ENCODE measurements at regions not wholly inside any gene's neighbourhood (a gene's known extent, or its start where the extent isn't known, plus 50 kb on each side); places are given as distances from the start of the nearest gene placed in this dataset.

- WGBS, 2 experiments (ENCODE audit: insufficient coverage in 1 of 2, insufficient read length in 1 of 2): 88 to 100% methylated on average over 2 to 8 of the region's 10 CpGs
- Mint-ChIP-seq H3K4me3 (no peak overlapping the region), H3K27ac (peak overlapping the region; percentile 81), H3K27me3 (ENCODE audit: insufficient read depth) (no peaks in the 10 kb centered on the region), H3K9me3 (no peaks in the 10 kb centered on the region), H3K36me3 (ENCODE audit: low read depth) (peaks cover under 1% of the 10 kb centered on the region), H3K4me1 (peaks cover 17% of the 10 kb centered on the region)
- DNase-seq: peak; percentile 45
- peaks cover 9% of the 10 kb centered on the region for H3K4me1 ChIP-seq (ENCODE audit: control insufficient read depth, insufficient read depth, low read length)
- no peak overlapping the region for H3K9ac ChIP-seq (ENCODE audit: extremely low read depth, low read length, poor library complexity, severe bottlenecking)
- no peaks in the 10 kb centered on the region for H3K36me3 ChIP-seq (ENCODE audit: control insufficient read depth, insufficient read depth, low read length)
- H3K27ac ChIP-seq (ENCODE audit: low read depth, low read length): no peak overlapping the region
- no peaks in the 10 kb centered on the region for H3K27me3 ChIP-seq (ENCODE audit: control insufficient read depth, insufficient read depth, low read length, poor library complexity, severe bottlenecking)
- H3K4me3 ChIP-seq (ENCODE audit: low read length): no peak overlapping the region
- TF ChIP-seq CTCF (conservative IDR thresholded peaks at IDR 0.05): no peak
- no peaks in the 10 kb centered on the region for H3K9me3 ChIP-seq (ENCODE audit: control insufficient read depth, low read length)
These were observed 401.2 kb downstream of the MATN1 start for GRCh38 chr1:30321996-30322858.

GRCh38 chr1:30321246-30321910, 402.0 kb downstream of the MATN1 start:
- H3K4me3 Mint-ChIP-seq: no peak overlapping the region
- H3K4me1 Mint-ChIP-seq: peaks cover 17% of the 10 kb centered on the region
- Histone ChIP-seq H3K27ac (ENCODE audit: low read depth, low read length) (no peak overlapping the region), H3K36me3 (ENCODE audit: control insufficient read depth, insufficient read depth, low read length) (no peaks in the 10 kb centered on the region), H3K4me3 (ENCODE audit: low read length) (no peak overlapping the region), H3K9ac (ENCODE audit: extremely low read depth, low read length, poor library complexity, severe bottlenecking) (no peak overlapping the region), H3K4me1 (ENCODE audit: control insufficient read depth, insufficient read depth, low read length) (peaks cover 9% of the 10 kb centered on the region), H3K9me3 (ENCODE audit: control insufficient read depth, low read length) (peaks cover 5% of the 10 kb centered on the region), H3K27me3 (ENCODE audit: control insufficient read depth, insufficient read depth, low read length, poor library complexity, severe bottlenecking) (no peaks in the 10 kb centered on the region)
- H3K27ac Mint-ChIP-seq: no peak overlapping the region
- H3K9me3 Mint-ChIP-seq: no peaks in the 10 kb centered on the region
- H3K27me3 Mint-ChIP-seq (ENCODE audit: insufficient read depth): no peaks in the 10 kb centered on the region
- DNase-seq: peak; percentile 38
- peaks cover 9% of the 10 kb centered on the region for H3K36me3 Mint-ChIP-seq (ENCODE audit: low read depth)
- no peak for TF ChIP-seq CTCF (conservative IDR thresholded peaks at IDR 0.05)
- WGBS, 2 experiments (ENCODE audit: insufficient coverage in 1 of 2, insufficient read length in 1 of 2): 86 to 93% methylated on average over 11 to 13 of the region's 13 CpGs

GRCh38 chr1:30320581-30320890, 402.8 kb downstream of the MATN1 start:
- H3K9me3 ChIP-seq (ENCODE audit: control insufficient read depth, low read length): peaks cover 12% of the 10 kb centered on the region
- H3K4me1 ChIP-seq (ENCODE audit: control insufficient read depth, insufficient read depth, low read length): peaks cover 4% of the 10 kb centered on the region
- H3K36me3 ChIP-seq (ENCODE audit: control insufficient read depth, insufficient read depth, low read length): no peaks in the 10 kb centered on the region
- H3K27me3 ChIP-seq (ENCODE audit: control insufficient read depth, insufficient read depth, low read length, poor library complexity, severe bottlenecking): no peaks in the 10 kb centered on the region
- H3K27me3 Mint-ChIP-seq (ENCODE audit: insufficient read depth): no peaks in the 10 kb centered on the region
- 87 to 100% methylated on average over 1 to 2 of the region's 2 CpGs for WGBS, 2 experiments (ENCODE audit: insufficient coverage in 1 of 2, insufficient read length in 1 of 2)
- no peak overlapping the region for H3K9ac ChIP-seq (ENCODE audit: extremely low read depth, low read length, poor library complexity, severe bottlenecking)
- no peak overlapping the region for H3K27ac ChIP-seq (ENCODE audit: low read depth, low read length)
- no peak for TF ChIP-seq CTCF (conservative IDR thresholded peaks at IDR 0.05)
- H3K27ac Mint-ChIP-seq: no peak overlapping the region
- H3K4me3 ChIP-seq (ENCODE audit: low read length): no peak overlapping the region
- H3K9me3 Mint-ChIP-seq: peaks cover 1% of the 10 kb centered on the region
- H3K4me1 Mint-ChIP-seq: peaks cover 12% of the 10 kb centered on the region
- H3K36me3 Mint-ChIP-seq (ENCODE audit: low read depth): peaks cover 17% of the 10 kb centered on the region
- no peak overlapping the region for H3K4me3 Mint-ChIP-seq
- peak; percentile 45 for DNase-seq

All from endodermal cell (in vitro differentiated cells).